ENCODE measurements at regions not wholly inside any gene's neighbourhood (a gene's known extent, or its start where the extent isn't known, plus 50 kb on each side); places are given as distances from the start of the nearest gene placed in this dataset.

DNA sequence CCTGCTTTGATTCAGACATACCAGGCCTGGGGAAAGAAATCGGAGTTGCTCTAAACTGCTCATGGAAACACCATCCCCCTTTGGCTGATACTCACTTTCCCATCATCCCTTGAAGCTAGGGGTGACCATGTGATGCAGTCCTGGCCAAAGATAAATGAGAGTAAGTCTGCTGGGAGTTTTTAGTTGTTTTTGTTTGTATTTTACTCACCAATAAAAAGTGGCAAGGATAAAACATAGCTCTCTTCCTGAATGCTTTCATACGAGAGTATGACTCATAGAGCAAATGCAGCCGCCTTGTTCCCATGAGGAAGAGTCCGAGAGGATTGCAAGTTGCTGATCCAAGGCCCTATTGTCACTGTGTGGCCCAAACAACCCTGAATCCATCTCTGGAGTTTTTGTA, 126.4 kb upstream of the TMEM132C start:
- Histone ChIP-seq H4K5ac (ENCODE audit: insufficient read length, low read depth, low read length) (no peak overlapping the region), H3K27me3 (ENCODE audit: insufficient read depth, low read length) (no peaks in the 10 kb centered on the region), H3K18ac (ENCODE audit: insufficient read length, low read depth, low read length) (no peak overlapping the region), H3K9ac (ENCODE audit: extremely low read depth, insufficient read length, low read length) (no peak overlapping the region), H3K9me3 (ENCODE audit: control insufficient read depth, low read depth, low read length) (no peaks in the 10 kb centered on the region), H3K79me2 (ENCODE audit: insufficient read depth, low read length) (no peaks in the 10 kb centered on the region), H4K8ac (replicated peaks; ENCODE audit: insufficient read length, low read depth, low read length) (no peak overlapping the region), H3T11ph (ENCODE audit: low read length) (no peak overlapping the region), H4K20me1 (ENCODE audit: control insufficient read depth, insufficient read depth, insufficient read length) (no peaks in the 10 kb centered on the region), H3K14ac (ENCODE audit: insufficient read depth, low read length) (no peak overlapping the region), H3K4me1 (ENCODE audit: insufficient read depth, low read length) (no peaks in the 10 kb centered on the region), H4K91ac (ENCODE audit: insufficient read length, low read depth, low read length) (no peak overlapping the region), H2BK5ac (ENCODE audit: insufficient read length, low read length) (no peak overlapping the region), H3K27ac (ENCODE audit: insufficient read length, low read depth, low read length) (no peak overlapping the region), H2AFZ (ENCODE audit: low read length) (no peak overlapping the region), H3K4me2 (ENCODE audit: insufficient read depth, insufficient read length, low read length) (no peak overlapping the region), H2BK15ac (ENCODE audit: low read depth, low read length) (no peak overlapping the region), H2BK12ac (ENCODE audit: insufficient read length, low read depth, low read length) (no peak overlapping the region), H3K79me1 (ENCODE audit: insufficient read depth, low read depth, low read length, poor library complexity, severe bottlenecking) (no peaks in the 10 kb centered on the region), H2BK120ac (ENCODE audit: low read depth, low read length, poor library complexity, severe bottlenecking) (no peak overlapping the region), H2AK5ac (ENCODE audit: insufficient read length, low read length) (no peak overlapping the region), H3K56ac (ENCODE audit: insufficient read length, low read depth, low read length) (no peak overlapping the region), H3K23ac (ENCODE audit: insufficient read length, low read depth, low read length) (no peak overlapping the region), H3K4ac (ENCODE audit: low read depth, low read length) (no peak overlapping the region), H3K23me2 (ENCODE audit: insufficient read length, low read depth, low read length, poor library complexity, severe bottlenecking) (no peaks in the 10 kb centered on the region), H2BK20ac (ENCODE audit: low read depth, low read length, poor library complexity, severe bottlenecking) (no peak overlapping the region)
- Mint-ChIP-seq H3K4me1 (peaks cover 0 to 2% of the 10 kb centered on the region in 2 experiments; a peak in 2 of 4 replicates), H3K36me3 (ENCODE audit: insufficient read depth in 1 of 3, low read depth in 3 of 3) (peaks cover 0 to 8% (median 0%) of the 10 kb centered on the region in 3 experiments; a peak in 3 of 7 replicates), H3K27ac (no peak overlapping the region), H3K27me3 (ENCODE audit: low read depth) (peaks cover 3% of the 10 kb centered on the region), H3K9me3 (peaks cover 4 to 6% of the 10 kb centered on the region in 2 experiments; a peak in 3 of 5 replicates), H3K4me3 (no peak overlapping the region)
- TF ChIP-seq, protein P1, sequence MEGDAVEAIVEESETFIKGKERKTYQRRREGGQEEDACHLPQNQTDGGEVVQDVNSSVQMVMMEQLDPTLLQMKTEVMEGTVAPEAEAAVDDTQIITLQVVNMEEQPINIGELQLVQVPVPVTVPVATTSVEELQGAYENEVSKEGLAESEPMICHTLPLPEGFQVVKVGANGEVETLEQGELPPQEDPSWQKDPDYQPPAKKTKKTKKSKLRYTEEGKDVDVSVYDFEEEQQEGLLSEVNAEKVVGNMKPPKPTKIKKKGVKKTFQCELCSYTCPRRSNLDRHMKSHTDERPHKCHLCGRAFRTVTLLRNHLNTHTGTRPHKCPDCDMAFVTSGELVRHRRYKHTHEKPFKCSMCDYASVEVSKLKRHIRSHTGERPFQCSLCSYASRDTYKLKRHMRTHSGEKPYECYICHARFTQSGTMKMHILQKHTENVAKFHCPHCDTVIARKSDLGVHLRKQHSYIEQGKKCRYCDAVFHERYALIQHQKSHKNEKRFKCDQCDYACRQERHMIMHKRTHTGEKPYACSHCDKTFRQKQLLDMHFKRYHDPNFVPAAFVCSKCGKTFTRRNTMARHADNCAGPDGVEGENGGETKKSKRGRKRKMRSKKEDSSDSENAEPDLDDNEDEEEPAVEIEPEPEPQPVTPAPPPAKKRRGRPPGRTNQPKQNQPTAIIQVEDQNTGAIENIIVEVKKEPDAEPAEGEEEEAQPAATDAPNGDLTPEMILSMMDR (conservative IDR thresholded peaks at IDR 0.05), result no peak
- no peak for DNase-seq
- WGBS (ENCODE audit: extremely low coverage, insufficient read length, low lambda C conversion rate), result no CpG with 5 or more reads among the region's 4 CpGs

Measured in H9 (cell line).